HG02798 (cell line): ENCODE measurements at regions not wholly inside any gene's neighbourhood (a gene's known extent, or its start where the extent isn't known, plus 50 kb on each side); places are given as distances from the start of the nearest gene placed in this dataset.
"Not testable (repeated sequence)": the region's sequence is repeated elsewhere in the genome, so short reads cannot be mapped to it uniquely, and the experiment has no call there.

Experiments used
- ATAC-seq: cut with Tn5 transposase; IDR thresholded peaks from one replicate; pipeline ENCODE4 v1.9.1; 2021; ENCODE audit warnings: mild to moderate bottlenecking; ENCODE audit not compliant: unreplicated experiment, poor library complexity

DNA sequence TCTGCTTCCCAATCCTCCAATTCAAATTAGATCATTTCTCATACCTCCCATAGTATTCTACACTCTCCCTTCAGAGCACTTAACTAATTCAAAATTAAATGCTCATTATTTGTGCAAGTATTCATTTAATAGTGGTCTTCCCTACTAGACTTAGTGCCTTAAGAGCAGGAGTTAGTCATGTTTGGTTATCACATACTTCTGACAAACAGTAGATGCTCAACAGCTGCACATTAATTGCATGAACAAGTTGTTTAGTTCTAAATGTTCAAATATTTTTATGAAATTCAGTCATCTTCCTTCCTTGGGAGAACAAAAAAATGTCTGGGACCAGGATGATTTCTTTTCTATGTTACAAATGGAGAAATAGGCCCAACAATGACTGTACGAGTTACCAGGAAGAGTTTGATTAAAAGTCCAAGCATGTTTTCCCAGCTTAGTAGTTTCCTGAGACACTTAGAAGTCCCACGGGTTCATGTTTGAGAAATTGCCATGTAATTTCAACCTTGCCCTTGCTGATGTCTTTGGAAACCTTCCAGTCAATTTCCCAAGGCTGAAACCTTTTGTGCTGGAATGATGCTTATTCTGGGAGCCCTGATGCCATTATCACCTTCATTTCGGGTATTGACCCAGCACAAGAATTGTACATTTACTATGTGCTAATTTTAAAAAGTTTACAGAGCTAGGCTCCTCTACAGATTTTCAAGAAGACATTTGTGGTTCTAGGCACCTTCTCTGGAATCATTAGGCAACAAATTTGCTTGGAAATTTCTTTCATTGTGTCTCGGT, 437.9 kb upstream of the PLXNA2 start:
- ATAC-seq = no peak

GRCh38 chr1:208682664-208683013, 438.5 kb upstream of the PLXNA2 start:
- ATAC-seq = no peak

- ATAC-seq = no peak
Measured at GRCh38 chr1:208683141-208683540, 439.0 kb upstream of the PLXNA2 start.

- ATAC-seq = no peak
Measured at GRCh38 chr1:208684192-208684591, 440.0 kb upstream of the PLXNA2 start.

DNA sequence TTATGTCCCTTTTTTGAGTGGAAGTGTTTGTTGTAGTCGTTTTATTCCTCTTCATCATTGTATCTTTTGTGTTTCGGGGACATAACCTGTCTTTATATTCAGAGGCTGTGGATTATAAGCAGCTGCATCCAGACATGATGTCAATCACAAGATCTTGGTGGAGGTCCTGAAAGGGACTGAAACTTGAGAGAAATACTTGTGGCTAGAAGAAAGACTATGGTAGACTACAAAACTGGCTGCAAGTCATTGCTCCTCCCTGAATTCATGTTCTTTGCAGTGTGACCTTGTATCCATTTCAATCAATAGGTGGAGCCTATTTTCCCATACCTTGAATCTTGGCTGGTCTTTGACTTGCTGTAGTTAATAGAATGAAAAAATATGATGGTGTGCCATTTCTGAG, 442.4 kb upstream of the PLXNA2 start:
- no peak for ATAC-seq

DNA sequence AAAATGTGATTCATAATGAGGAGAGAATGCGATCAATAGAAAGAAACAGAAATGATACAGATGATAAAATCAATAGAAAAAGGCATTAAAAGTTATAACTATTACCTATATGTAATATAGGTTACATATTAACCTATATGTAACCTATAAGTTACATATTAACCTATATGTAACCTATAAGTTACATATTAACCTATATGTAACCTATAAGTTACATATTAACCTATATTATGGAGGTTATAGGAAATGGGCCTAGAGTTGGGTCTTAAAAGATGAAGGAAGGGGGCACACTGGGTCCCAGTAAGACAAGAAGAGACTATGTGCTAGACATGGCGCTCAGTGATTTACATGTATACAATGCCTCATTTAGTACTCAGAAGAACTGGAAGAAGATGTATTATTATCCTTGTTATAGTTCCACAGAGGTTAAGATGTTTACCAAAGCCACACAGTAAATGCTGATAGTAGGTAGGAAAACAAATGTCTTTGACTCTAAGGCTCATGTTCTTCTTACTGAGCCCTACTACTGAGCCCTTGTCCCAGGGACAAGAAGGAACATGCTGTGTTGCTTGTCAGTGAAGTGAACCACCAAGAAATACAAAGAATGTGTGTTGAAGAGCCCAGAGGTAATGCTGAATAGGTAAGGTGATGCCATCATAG, 444.6 kb upstream of the PLXNA2 start:
- no peak for ATAC-seq

- ATAC-seq = no peak
Measured at GRCh38 chr1:208691012-208691411, 446.8 kb upstream of the PLXNA2 start.

DNA sequence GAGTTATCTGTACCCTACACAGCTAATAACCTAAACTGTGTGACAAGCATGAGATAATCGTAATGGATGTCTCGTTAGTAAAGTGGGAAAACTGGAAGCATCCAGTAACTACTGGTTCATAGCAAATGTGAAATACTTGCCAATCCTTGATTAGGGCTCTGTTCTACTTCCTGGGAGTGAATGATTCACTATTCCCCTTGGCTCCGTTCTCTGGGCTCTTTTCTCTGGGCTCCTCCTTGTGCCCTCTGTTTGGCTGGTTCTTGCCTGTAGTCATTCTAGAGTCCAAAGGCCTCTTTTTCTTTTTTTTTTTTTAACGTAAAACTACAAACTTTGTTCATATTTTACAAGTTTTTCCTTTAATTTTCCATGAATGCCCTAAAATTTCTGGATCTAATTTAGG, 465.8 kb upstream of the PLXNA2 start:
- ATAC-seq = no peak

- no peak for ATAC-seq
Measured at GRCh38 chr1:208714323-208714722, 470.1 kb upstream of the PLXNA2 start.

DNA sequence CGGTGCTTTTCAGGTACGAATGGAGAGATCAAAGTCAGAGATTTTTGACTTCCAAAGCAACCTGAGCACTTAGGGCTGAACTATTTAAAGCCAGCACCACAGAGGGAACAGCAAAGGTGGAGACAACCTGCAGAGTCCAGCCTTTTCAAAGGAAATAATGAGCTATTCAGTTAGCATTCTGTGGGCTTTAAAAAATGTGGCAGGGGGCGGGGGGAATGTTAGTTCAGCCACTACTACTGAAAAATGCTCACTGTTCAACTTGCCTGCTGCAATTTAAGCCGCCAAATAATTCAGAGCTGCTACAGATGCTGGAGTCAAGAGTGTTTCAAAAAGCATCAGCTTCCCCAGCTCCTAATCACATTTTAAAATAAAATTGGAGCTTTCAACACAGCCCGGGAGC, 473.3 kb upstream of the PLXNA2 start:
- no peak for ATAC-seq

GRCh38 chr1:208722592-208722991, 478.4 kb upstream of the PLXNA2 start:
- no peak for ATAC-seq

DNA sequence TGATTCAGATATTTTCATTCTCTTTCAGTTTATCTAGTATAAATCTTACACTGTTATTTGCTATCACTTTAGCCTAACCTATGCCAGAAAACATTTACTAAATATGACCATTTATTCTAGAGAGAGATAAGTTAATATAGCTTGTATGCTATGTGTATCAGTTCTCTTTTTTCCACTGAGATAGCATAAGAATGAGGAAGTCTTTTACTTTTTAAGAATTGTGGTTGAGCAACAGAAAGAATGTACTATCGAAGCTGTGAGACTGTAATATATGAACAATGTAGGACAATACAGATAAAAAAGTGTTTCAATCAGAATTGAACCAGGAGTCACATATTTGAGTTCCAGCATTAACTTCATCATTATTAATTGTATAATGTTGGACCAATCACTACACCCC, 479.9 kb upstream of the PLXNA2 start:
- no peak for ATAC-seq

- ATAC-seq = no peak
Measured at GRCh38 chr1:208728815-208729214, 484.6 kb upstream of the PLXNA2 start.

DNA sequence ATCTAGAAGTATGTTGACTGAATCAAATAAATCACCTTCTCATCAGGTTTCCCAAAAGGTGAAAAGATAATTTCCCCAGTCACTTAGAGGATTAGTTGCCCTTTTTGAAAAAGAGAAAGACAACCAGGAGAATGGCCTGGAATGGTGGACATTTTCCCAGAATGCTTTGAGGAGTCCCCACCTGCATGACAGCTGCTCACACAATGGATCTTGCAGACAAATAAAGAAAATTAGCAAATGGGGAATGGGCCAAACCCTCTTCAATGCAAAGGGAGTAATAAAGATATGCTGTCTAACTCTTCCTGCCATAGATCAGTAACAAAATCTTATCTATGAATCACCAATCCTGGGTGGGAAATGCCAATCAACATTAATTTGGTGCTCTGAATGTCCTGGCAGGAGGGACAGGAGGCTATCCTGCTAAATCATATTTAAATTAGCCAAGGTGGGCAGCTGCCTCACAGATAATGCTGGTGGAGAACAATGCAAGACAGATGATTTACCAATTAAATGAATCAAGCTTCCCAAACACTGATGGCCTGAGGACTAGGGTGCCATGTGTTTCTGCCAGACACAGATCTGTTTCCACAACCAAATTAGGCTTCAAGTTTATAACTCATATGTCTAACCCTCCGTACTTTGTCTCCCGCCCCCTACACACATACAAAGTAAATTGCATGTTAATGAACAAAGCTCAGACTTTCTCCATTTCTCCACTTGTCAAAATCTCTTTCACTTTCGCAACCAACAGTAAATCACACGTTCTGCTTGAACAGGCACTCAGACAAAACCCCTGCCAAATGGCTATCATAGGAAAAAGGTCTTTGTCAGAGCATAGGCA, 488.0 kb upstream of the PLXNA2 start:
- ATAC-seq = peak; percentile 86

DNA sequence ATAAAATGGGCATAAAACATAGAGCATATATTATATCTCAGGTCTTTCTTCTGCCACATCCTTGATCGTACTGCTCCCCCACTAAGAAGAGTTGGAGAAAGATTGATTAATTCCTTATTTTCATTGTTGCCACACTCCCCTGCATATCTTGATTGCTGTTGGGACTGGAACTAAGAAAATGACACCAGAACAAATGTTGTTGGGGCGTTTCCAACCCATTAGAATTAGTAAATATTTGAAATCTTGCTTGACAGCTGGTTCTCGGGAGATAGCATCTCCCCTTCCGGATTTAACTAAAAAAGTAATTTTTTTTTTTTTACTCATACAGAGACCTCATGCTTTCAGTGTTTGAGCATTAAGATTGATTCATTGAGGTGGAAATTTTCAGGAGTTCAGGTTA, 493.0 kb upstream of the PLXNA2 start:
- no peak for ATAC-seq

DNA sequence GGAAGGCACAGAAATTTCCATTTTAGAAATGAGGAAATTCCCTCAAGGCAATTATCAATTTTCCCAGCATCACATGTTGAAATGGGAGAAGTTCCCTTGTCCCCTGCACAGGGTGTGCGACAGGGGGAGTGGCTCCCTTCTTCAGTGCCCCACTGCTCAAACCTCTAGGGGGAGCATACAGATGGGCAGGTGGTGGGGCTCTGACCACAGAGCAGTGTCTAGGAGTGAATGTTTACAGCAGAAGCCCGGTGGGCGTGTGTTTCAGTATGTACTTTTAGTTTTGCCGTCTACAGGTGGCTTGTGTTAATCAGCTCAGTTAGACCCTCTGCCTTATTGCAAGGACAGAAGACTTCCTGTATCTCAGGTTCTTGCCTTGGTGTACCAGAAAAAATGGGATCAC, 493.7 kb upstream of the PLXNA2 start:
- ATAC-seq = peak; percentile 80

DNA sequence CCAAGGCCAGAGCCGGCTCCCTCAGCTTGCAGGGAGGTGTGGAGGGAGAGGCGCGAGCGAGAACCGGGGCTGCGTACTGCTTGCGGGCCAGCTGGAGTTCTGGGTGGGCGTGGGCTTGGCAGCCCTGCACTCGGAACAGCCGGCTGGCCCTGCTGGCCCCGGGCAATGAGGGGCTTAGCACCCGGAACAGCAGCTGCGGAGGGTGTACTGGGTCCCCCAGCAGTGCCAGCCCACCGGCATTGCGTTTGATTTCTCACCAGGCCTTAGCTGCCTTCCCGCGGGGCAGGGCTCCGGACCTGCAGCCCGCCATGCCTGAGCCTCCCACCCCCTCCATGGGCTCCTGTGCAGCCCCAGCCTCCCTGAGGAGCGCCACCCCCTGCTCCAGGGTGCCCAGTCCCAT, 495.5 kb upstream of the PLXNA2 start:
- not testable (repeated sequence) for ATAC-seq

GRCh38 chr1:208741296-208741695, 497.1 kb upstream of the PLXNA2 start:
- no peak for ATAC-seq

GRCh38 chr1:208743361-208743760, 499.2 kb upstream of the PLXNA2 start:
- no peak for ATAC-seq

DNA sequence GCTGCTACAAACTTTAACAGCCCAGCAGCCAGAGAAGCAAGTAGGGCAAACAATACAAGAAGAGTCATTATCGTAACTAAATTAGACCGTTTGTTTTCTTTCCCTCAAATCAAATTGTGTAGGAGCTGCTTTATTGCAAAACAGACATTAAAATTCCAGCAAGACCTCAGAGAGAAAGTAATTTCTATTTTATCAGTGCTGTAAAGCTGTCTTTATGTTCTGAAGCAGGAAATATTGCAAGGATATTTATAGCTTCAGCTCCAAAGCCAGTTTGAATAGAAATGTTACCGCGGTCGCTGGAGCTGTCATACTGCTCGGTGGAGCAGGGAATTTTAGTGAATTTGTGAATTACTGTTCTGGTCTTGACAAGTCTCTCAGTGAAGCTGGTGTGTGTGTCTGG, 503.8 kb upstream of the PLXNA2 start:
- no peak for ATAC-seq
